CD4-positive, alpha-beta T cell (primary cell): ENCODE measurements at regions not wholly inside any gene's neighbourhood (a gene's known extent, or its start where the extent isn't known, plus 50 kb on each side); places are given as distances from the start of the nearest gene placed in this dataset.
A peak's percentile ranks its signal among the peaks of the same experiment; 100 is the strongest.

Source experiments
- ATAC-seq: fragments of 200-7000 bp; cut with Tn5 transposase; one replicate; pipeline ENCODE4 v1.10.0; 2022; ENCODE audit warnings: mild to moderate bottlenecking; ENCODE audit not compliant: poor library complexity
- CTCF ChIA-PET: fragments of 350-600 bp; sonication (Branson Sonifier 250); formaldehyde crosslinking; loops from one replicate; lab custom pipeline; 2021; ENCODE audit warnings: antibody characterized with exemption, inconsistent platforms; lab: Charles Lee
- POLR2A ChIA-PET: fragments of 350-600 bp; sonication (Branson Sonifier 250); formaldehyde crosslinking; loops from one replicate; lab custom pipeline; 2021; ENCODE audit warnings: antibody characterized with exemption, inconsistent platforms; lab: Charles Lee
- DNase-seq, 14 experiments: peaks; one replicate each; pipeline ENCODE4 v3.0.0-alpha.2; 2013 to 2020; ENCODE audit warnings: mixed read lengths in 2 of 14
- H3K27ac ChIP-seq, 2 donors: one replicate each; pipeline versions ENCODE4 v1.5.1 to v1.7.0; 2013; ENCODE audit warnings: low read length in 2 of 2, low read depth in 1 of 2, mild to moderate bottlenecking in 1 of 2
- H3K27me3 ChIP-seq, 2 experiments: 1 replicate in 1 of 2; 2 replicates in 1 of 2; pipeline versions ENCODE4 v1.6.1 to v1.7.0; 2013; ENCODE audit warnings: low read length in 2 of 2, control low read depth in 1 of 2, mild to moderate bottlenecking in 1 of 2, moderate library complexity in 1 of 2; ENCODE audit not compliant: insufficient read depth in 2 of 2, control insufficient read depth in 1 of 2
- H3K36me3 ChIP-seq: one replicate; pipeline ENCODE4 v1.6.1; 2013; ENCODE audit warnings: low read length, control low read depth; ENCODE audit not compliant: insufficient read depth
- H3K4me1 ChIP-seq: one replicate; pipeline ENCODE4 v1.6.1; 2013; ENCODE audit warnings: low read length, control low read depth; ENCODE audit not compliant: insufficient read depth
- H3K4me3 ChIP-seq: one replicate; pipeline ENCODE4 v1.5.1; 2013; ENCODE audit warnings: mild to moderate bottlenecking, low read length, moderate library complexity
- H3K9me3 ChIP-seq, 2 experiments: 1 replicate in 1 of 2; 2 replicates in 1 of 2; pipeline versions ENCODE4 v1.6.1 to v1.7.0; 2013; ENCODE audit warnings: low read length in 2 of 2, mild to moderate bottlenecking in 2 of 2, control low read depth in 1 of 2, moderate library complexity in 1 of 2; ENCODE audit not compliant: control insufficient read depth in 1 of 2, insufficient read depth in 1 of 2
- H3K27ac Mint-ChIP-seq: one replicate; pipeline ENCODE4 v1.8.0; 2020; ENCODE audit warnings: mixed read lengths
- H3K27me3 Mint-ChIP-seq: one replicate; pipeline ENCODE4 v1.8.0; 2021; ENCODE audit warnings: mixed read lengths
- H3K36me3 Mint-ChIP-seq: one replicate; pipeline ENCODE4 v1.8.0; 2021; ENCODE audit warnings: low read depth, mixed read lengths
- H3K4me1 Mint-ChIP-seq: one replicate; pipeline ENCODE4 v1.8.0; 2021; ENCODE audit warnings: low read depth, mixed read lengths
- H3K4me3 Mint-ChIP-seq: one replicate; pipeline ENCODE4 v1.8.0; 2020; ENCODE audit warnings: mild to moderate bottlenecking, mixed read lengths
- H3K9me3 Mint-ChIP-seq: one replicate; pipeline ENCODE4 v1.8.0; 2020; ENCODE audit warnings: mixed read lengths
- CTCF ChIP-seq: fragments of 200-600 bp; IDR thresholded peaks from one replicate; pipeline ENCODE4 v1.8.0; 2022; ENCODE audit warnings: antibody characterized with exemption, mild to moderate bottlenecking
- intact Hi-C, 2 experiments: fragments of 100-400 bp; cut with DNase I in 1 of 2; cut with micrococcal nuclease in 1 of 2; formaldehyde crosslinking; loops; one replicate each; pipeline versions ENCODE4 v1.15.1 to v1.9.0; 2023 to 2025; cut with DNase I, micrococcal nuclease

GRCh38 chr15:31488437-31489204 is 162.0 kb downstream of the KLF13 start:
- ChIA-PET POLR2A (interaction anchor here (0.5 to 3.7 kb wide), 20 partner anchors 9 to 288 kb away, joined by 3 to 39 read pairs (median 4); partner anchors contain the start of gene KLF13), CTCF (interaction anchor here (0.6 to 4.5 kb wide), 25 partner anchors 12 to 288 kb away, joined by 3 to 28 read pairs (median 4); partner anchors contain the start of gene KLF13)
- H3K9me3 Mint-ChIP-seq = peaks cover 2% of the 10 kb centered on the region
- Histone ChIP-seq H3K36me3 (no peaks in the 10 kb centered on the region), H3K9me3 (peaks cover 7 to 12% of the 10 kb centered on the region in 2 experiments), H3K27ac (no peak overlapping the region), H3K4me3 (no peak overlapping the region), H3K4me1 (peaks cover 37% of the 10 kb centered on the region), H3K27me3 (no peaks in the 10 kb centered on the region)
- peaks cover 29% of the 10 kb centered on the region for H3K4me1 Mint-ChIP-seq
- TF ChIP-seq CTCF = peak; percentile 81
- no peaks in the 10 kb centered on the region for H3K27me3 Mint-ChIP-seq
- DNase-seq = peak in 9 of 14 experiments; percentile 16 to 89 (median 33)
- H3K4me3 Mint-ChIP-seq = peak overlapping the region; percentile 58
- peaks cover 4% of the 10 kb centered on the region for H3K36me3 Mint-ChIP-seq
- H3K27ac Mint-ChIP-seq = no peak overlapping the region
- ATAC-seq = peak; percentile 64
- intact Hi-C loops = loop anchor here (1.0 to 10.0 kb wide), 12 partner anchors 50 to 496 kb away; partner anchors contain the start of gene MTMR10 (in 1 of the 2)

GRCh38 chr15:31489281-31489680 is 162.6 kb downstream of the KLF13 start:
- ChIA-PET CTCF (interaction anchor here (0.6 to 4.5 kb wide), 23 partner anchors 13 to 288 kb away, joined by 3 to 28 read pairs (median 5); partner anchors contain the start of gene KLF13), POLR2A (interaction anchor here (0.5 to 3.7 kb wide), 17 partner anchors 10 to 289 kb away, joined by 3 to 39 read pairs (median 6); partner anchors contain the start of gene KLF13)
- Histone ChIP-seq H3K36me3 (no peaks in the 10 kb centered on the region), H3K27me3 (no peaks in the 10 kb centered on the region), H3K27ac (no peak overlapping the region), H3K4me3 (no peak overlapping the region), H3K9me3 (peaks cover 3 to 12% of the 10 kb centered on the region in 2 experiments), H3K4me1 (peaks cover 33% of the 10 kb centered on the region)
- no peak overlapping the region for H3K4me3 Mint-ChIP-seq
- peaks cover 27% of the 10 kb centered on the region for H3K4me1 Mint-ChIP-seq
- H3K27ac Mint-ChIP-seq = no peak overlapping the region
- intact Hi-C loops = loop anchor here (2.0 to 10.0 kb wide), 7 partner anchors 50 to 497 kb away; partner anchors contain the start of gene MTMR10 (in 1 of the 2)
- ATAC-seq = no peak
- peaks cover 2% of the 10 kb centered on the region for H3K36me3 Mint-ChIP-seq
- no peak for TF ChIP-seq CTCF
- no peak for DNase-seq
- no peaks in the 10 kb centered on the region for H3K27me3 Mint-ChIP-seq
- H3K9me3 Mint-ChIP-seq = peaks cover 6% of the 10 kb centered on the region

GRCh38 chr15:31489801-31490646 is 163.4 kb downstream of the KLF13 start:
- ATAC-seq = peak; percentile 58
- POLR2A ChIA-PET = interaction anchor here (0.8 to 3.6 kb wide), 6 partner anchors 53 to 557 kb away, joined by 3 to 25 read pairs (median 4); partner anchors contain the start of gene KLF13
- Mint-ChIP-seq H3K4me1 (peaks cover 19% of the 10 kb centered on the region), H3K27ac (no peak overlapping the region), H3K27me3 (no peaks in the 10 kb centered on the region), H3K9me3 (peaks cover 6% of the 10 kb centered on the region), H3K4me3 (no peak overlapping the region), H3K36me3 (no peaks in the 10 kb centered on the region)
- no peak overlapping the region for H3K27ac ChIP-seq
- H3K4me1 ChIP-seq = peaks cover 26% of the 10 kb centered on the region
- no peaks in the 10 kb centered on the region for H3K36me3 ChIP-seq
- no peak overlapping the region for H3K4me3 ChIP-seq
- CTCF ChIA-PET = interaction anchor here (0.6 to 4.5 kb wide), 11 partner anchors 14 to 289 kb away, joined by 3 to 28 read pairs (median 4); partner anchors contain the start of gene KLF13
- DNase-seq = peak in 11 of 14 experiments; percentile 18 to 76 (median 36)
- peaks cover 0 to 12% of the 10 kb centered on the region in 2 experiments for H3K9me3 ChIP-seq
- peak; percentile 95 for TF ChIP-seq CTCF
- intact Hi-C loops = loop anchor here (1.0 to 10.0 kb wide), 10 partner anchors 51 to 829 kb away; partner anchors contain the start of gene MTMR10 (in 1 of the 2)
- no peaks in the 10 kb centered on the region for H3K27me3 ChIP-seq
